Liver (tissue), 8 donors: ENCODE measurements at regions not wholly inside any gene's neighbourhood (a gene's known extent, or its start where the extent isn't known, plus 50 kb on each side); places are given as distances from the start of the nearest gene placed in this dataset.

ENCODE experiments used
- DNase-seq: peaks from one replicate; pipeline ENCODE4 v3.0.0-alpha.2; 2017; ENCODE audit warnings: low spot score
- H3K27ac ChIP-seq, 2 donors: one replicate each; pipeline ENCODE4 v1.7.0; 2013; ENCODE audit warnings: inconsistent platforms in 2 of 2, low read length in 2 of 2, control low read depth in 1 of 2, low read depth in 1 of 2, mild to moderate bottlenecking in 1 of 2
- H3K27me3 ChIP-seq, 4 donors: one replicate each; pipeline versions ENCODE4 v1.6.1 to v1.7.0; 2013; ENCODE audit warnings: low read length in 3 of 4, inconsistent platforms in 1 of 4, mild to moderate bottlenecking in 1 of 4, moderate library complexity in 1 of 4; ENCODE audit not compliant: control insufficient read depth in 4 of 4, insufficient read depth in 4 of 4
- H3K36me3 ChIP-seq, 4 donors: one replicate each; pipeline versions ENCODE4 v1.6.1 to v1.7.0; 2013; ENCODE audit warnings: low read length in 3 of 4, mild to moderate bottlenecking in 3 of 4, low read depth in 1 of 4, moderate library complexity in 1 of 4; ENCODE audit not compliant: control insufficient read depth in 4 of 4, insufficient read depth in 3 of 4
- H3K4me1 ChIP-seq, 4 donors: one replicate each; pipeline versions ENCODE4 v1.6.1 to v1.7.0; 2013; ENCODE audit warnings: low read length in 3 of 4, mild to moderate bottlenecking in 3 of 4, moderate library complexity in 1 of 4; ENCODE audit not compliant: control insufficient read depth in 4 of 4, insufficient read depth in 4 of 4
- H3K4me3 ChIP-seq, 3 donors: one replicate each; pipeline versions ENCODE4 v1.6.1 to v1.7.0; 2013; ENCODE audit warnings: low read length in 3 of 3, control low read depth in 1 of 3, low read depth in 1 of 3, mild to moderate bottlenecking in 1 of 3
- H3K9ac ChIP-seq, 2 donors: one replicate each; pipeline ENCODE4 v1.7.0; 2013; ENCODE audit warnings: low read length in 2 of 2, mild to moderate bottlenecking in 2 of 2, moderate library complexity in 2 of 2, control low read depth in 1 of 2, low read depth in 1 of 2
- H3K9me3 ChIP-seq, 4 donors: one replicate each; pipeline versions ENCODE4 v1.6.1 to v1.7.0; 2013; ENCODE audit warnings: low read length in 3 of 4; ENCODE audit not compliant: control insufficient read depth in 4 of 4
- CTCF ChIP-seq: fragments of 150-350 bp; IDR thresholded peaks from 2 replicates; pipeline ENCODE4 v1.5.1; 2017; ENCODE audit warnings: improper control_type of control experiment, low read depth, low read length; ENCODE audit not compliant: missing input control
- EGR1 ChIP-seq, 2 donors: IDR thresholded peaks; 2 replicates each; pipeline ENCODE4 v1.6.1; 2016 to 2018; ENCODE audit warnings: antibody characterized with exemption in 2 of 2, low read depth in 2 of 2
- FOXA1 ChIP-seq: IDR thresholded peaks from 2 replicates; pipeline ENCODE4 v1.6.1; 2016; ENCODE audit warnings: antibody characterized with exemption
- FOXA2 ChIP-seq: IDR thresholded peaks from 2 replicates; pipeline ENCODE4 v1.6.1; 2016; ENCODE audit warnings: antibody characterized with exemption
- GABPA ChIP-seq, 2 donors: IDR thresholded peaks in 1 of 2; conservative IDR thresholded peaks in 1 of 2; 2 replicates each; pipeline ENCODE4 v1.6.1; 2016; ENCODE audit warnings: antibody characterized with exemption in 2 of 2, mild to moderate bottlenecking in 1 of 2, moderate library complexity in 1 of 2
- HNF4A ChIP-seq, 2 donors: conservative IDR thresholded peaks; 2 replicates each; pipeline ENCODE4 v1.6.1; 2016; ENCODE audit warnings: antibody characterized with exemption in 2 of 2, mild to moderate bottlenecking in 2 of 2
- HNF4G ChIP-seq: IDR thresholded peaks from 2 replicates; pipeline ENCODE4 v1.6.1; 2016; ENCODE audit warnings: antibody characterized with exemption
- JUND ChIP-seq, 2 donors: IDR thresholded peaks; 2 replicates each; pipeline ENCODE4 v1.6.1; 2016; ENCODE audit warnings: antibody characterized with exemption in 2 of 2
- MAX ChIP-seq: IDR thresholded peaks from 2 replicates; pipeline ENCODE4 v1.6.1; 2016; ENCODE audit warnings: antibody characterized with exemption
- NR2F2 ChIP-seq: IDR thresholded peaks from 2 replicates; pipeline ENCODE4 v1.6.1; 2016; ENCODE audit warnings: antibody characterized with exemption
- RAD21 ChIP-seq, 2 donors: IDR thresholded peaks; 2 replicates each; pipeline ENCODE4 v1.6.1; 2016; ENCODE audit warnings: antibody characterized with exemption in 2 of 2, mild to moderate bottlenecking in 2 of 2
- RXRA ChIP-seq, 2 donors: IDR thresholded peaks; 2 replicates each; pipeline ENCODE4 v1.6.1; 2017 to 2018; ENCODE audit warnings: antibody characterized with exemption in 2 of 2, mild to moderate bottlenecking in 1 of 2
- SP1 ChIP-seq: IDR thresholded peaks from 2 replicates; pipeline ENCODE4 v1.6.1; 2018; ENCODE audit warnings: antibody characterized with exemption, mild to moderate bottlenecking
- TAF1 ChIP-seq: conservative IDR thresholded peaks from 2 replicates; pipeline ENCODE4 v1.6.1; 2016; ENCODE audit warnings: antibody characterized with exemption, mild to moderate bottlenecking
- YY1 ChIP-seq: IDR thresholded peaks from 2 replicates; pipeline ENCODE4 v1.6.1; 2016; ENCODE audit warnings: antibody characterized with exemption, mild to moderate bottlenecking
- WGBS: extraction: QIAGEN DNeasy Blood & Tissue Kit; methylation state at CpG from one replicate; pipeline ENCODE4 v1.1.7; 2013; 5-methylcytosine and 5-hydroxymethylcytosine counted together
- TF ChIP-seq, protein P1 (sequence below): IDR thresholded peaks from 2 replicates; pipeline ENCODE4 v1.6.1; 2016; ENCODE audit warnings: antibody characterized with exemption, mild to moderate bottlenecking
- TF ChIP-seq, protein P2 (sequence below): IDR thresholded peaks from 2 replicates; pipeline ENCODE4 v1.6.1; 2016; ENCODE audit warnings: antibody characterized with exemption
- TF ChIP-seq, protein P3 (sequence below): IDR thresholded peaks from 2 replicates; pipeline ENCODE4 v1.6.1; 2016; ENCODE audit warnings: antibody characterized with exemption
- donor health status: healthy.
- donor health status: healthy.
- donor health status: healthy.
- donor health status: healthy.
- donor health status: healthy.

DNA sequence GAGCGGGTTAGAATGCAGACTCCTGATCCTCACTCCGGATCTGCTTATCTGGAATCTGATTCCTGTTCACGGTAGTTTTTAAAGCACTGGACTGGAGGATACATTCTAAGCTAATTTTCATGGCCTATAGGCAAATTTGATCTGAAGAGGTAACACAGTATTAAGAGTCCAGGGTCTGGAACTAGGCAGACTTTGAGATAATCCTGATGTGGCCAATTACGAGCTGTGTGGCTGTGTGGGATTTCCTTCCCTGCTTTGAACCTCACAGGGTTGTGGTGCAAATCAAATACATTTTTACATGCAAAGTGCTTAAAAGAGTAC, 285.2 kb downstream of the MIAT start:
- Histone ChIP-seq H3K9ac (no peak overlapping the region), H3K36me3 (no peaks in the 10 kb centered on the region), H3K27me3 (peaks cover 0 to 12% (median 0%) of the 10 kb centered on the region in 4 donors), H3K9me3 (peaks cover 0 to 3% (median 0%) of the 10 kb centered on the region in 4 donors), H3K27ac (no peak overlapping the region), H3K4me1 (no peaks in the 10 kb centered on the region), H3K4me3 (no peak overlapping the region)
- WGBS, result 46% methylated on average over 4 of the region's 4 CpGs
- TF ChIP-seq SP1, result no peak
- no peak for TF ChIP-seq CTCF
- TF ChIP-seq RXRA (IDR thresholded peaks at IDR 0.05), result no peak
- TF ChIP-seq YY1, result no peak
- no peak for TF ChIP-seq FOXA2
- no peak for TF ChIP-seq HNF4G
- no peak for TF ChIP-seq MAX
- no peak for TF ChIP-seq HNF4A (conservative IDR thresholded peaks at IDR 0.05)
- TF ChIP-seq, protein P1, sequence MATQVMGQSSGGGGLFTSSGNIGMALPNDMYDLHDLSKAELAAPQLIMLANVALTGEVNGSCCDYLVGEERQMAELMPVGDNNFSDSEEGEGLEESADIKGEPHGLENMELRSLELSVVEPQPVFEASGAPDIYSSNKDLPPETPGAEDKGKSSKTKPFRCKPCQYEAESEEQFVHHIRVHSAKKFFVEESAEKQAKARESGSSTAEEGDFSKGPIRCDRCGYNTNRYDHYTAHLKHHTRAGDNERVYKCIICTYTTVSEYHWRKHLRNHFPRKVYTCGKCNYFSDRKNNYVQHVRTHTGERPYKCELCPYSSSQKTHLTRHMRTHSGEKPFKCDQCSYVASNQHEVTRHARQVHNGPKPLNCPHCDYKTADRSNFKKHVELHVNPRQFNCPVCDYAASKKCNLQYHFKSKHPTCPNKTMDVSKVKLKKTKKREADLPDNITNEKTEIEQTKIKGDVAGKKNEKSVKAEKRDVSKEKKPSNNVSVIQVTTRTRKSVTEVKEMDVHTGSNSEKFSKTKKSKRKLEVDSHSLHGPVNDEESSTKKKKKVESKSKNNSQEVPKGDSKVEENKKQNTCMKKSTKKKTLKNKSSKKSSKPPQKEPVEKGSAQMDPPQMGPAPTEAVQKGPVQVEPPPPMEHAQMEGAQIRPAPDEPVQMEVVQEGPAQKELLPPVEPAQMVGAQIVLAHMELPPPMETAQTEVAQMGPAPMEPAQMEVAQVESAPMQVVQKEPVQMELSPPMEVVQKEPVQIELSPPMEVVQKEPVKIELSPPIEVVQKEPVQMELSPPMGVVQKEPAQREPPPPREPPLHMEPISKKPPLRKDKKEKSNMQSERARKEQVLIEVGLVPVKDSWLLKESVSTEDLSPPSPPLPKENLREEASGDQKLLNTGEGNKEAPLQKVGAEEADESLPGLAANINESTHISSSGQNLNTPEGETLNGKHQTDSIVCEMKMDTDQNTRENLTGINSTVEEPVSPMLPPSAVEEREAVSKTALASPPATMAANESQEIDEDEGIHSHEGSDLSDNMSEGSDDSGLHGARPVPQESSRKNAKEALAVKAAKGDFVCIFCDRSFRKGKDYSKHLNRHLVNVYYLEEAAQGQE, result no peak
- TF ChIP-seq EGR1 (IDR thresholded peaks at IDR 0.05; ENCODE audit: low read depth in 2 of 2), result no peak
- no peak for TF ChIP-seq NR2F2
- TF ChIP-seq, protein P2, sequence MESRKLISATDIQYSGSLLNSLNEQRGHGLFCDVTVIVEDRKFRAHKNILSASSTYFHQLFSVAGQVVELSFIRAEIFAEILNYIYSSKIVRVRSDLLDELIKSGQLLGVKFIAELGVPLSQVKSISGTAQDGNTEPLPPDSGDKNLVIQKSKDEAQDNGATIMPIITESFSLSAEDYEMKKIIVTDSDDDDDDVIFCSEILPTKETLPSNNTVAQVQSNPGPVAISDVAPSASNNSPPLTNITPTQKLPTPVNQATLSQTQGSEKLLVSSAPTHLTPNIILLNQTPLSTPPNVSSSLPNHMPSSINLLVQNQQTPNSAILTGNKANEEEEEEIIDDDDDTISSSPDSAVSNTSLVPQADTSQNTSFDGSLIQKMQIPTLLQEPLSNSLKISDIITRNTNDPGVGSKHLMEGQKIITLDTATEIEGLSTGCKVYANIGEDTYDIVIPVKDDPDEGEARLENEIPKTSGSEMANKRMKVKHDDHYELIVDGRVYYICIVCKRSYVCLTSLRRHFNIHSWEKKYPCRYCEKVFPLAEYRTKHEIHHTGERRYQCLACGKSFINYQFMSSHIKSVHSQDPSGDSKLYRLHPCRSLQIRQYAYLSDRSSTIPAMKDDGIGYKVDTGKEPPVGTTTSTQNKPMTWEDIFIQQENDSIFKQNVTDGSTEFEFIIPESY, result no peak
- TF ChIP-seq TAF1, result no peak
- TF ChIP-seq RAD21 (IDR thresholded peaks at IDR 0.05), result no peak
- TF ChIP-seq, protein P3, sequence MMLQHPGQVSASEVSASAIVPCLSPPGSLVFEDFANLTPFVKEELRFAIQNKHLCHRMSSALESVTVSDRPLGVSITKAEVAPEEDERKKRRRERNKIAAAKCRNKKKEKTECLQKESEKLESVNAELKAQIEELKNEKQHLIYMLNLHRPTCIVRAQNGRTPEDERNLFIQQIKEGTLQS, result no peak
- TF ChIP-seq GABPA (IDR thresholded peaks at IDR 0.05 in 1 of 2, conservative IDR thresholded peaks at IDR 0.05 in 1 of 2), result no peak
- TF ChIP-seq FOXA1, result no peak
- no peak for TF ChIP-seq JUND (IDR thresholded peaks at IDR 0.05)
- no peak for DNase-seq

DNA sequence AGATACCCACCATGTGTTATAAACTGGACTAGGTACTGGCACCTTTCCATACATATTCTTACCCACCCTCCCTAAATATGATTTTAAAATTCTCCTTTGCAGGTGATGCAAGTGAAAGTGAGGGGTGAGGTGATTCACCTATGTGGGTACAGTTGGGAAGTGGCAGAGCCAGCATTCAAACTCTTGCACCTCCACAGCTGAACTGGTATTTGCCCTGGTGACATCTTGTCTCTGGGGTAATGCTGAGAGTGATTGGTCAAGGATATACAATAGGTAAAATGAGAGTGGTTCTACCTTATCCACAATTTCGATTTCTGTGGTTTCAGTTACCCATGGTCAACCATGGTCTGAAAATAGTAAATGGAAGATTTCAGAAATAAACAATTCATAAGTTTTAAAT, 288.2 kb downstream of the MIAT start:
- Histone ChIP-seq H3K9me3 (no peaks in the 10 kb centered on the region), H3K27ac (no peak overlapping the region), H3K4me3 (no peak overlapping the region), H3K27me3 (peaks cover 0 to 8% (median 0%) of the 10 kb centered on the region in 4 donors), H3K36me3 (no peaks in the 10 kb centered on the region), H3K4me1 (no peaks in the 10 kb centered on the region), H3K9ac (no peak overlapping the region)
- DNase-seq, result no peak
- WGBS, result 53% methylated on average over 1 of the region's 1 CpG
- TF ChIP-seq, protein P2, result no peak
- TF ChIP-seq SP1, result no peak
- TF ChIP-seq CTCF, result no peak
- no peak for TF ChIP-seq GABPA (IDR thresholded peaks at IDR 0.05 in 1 of 2, conservative IDR thresholded peaks at IDR 0.05 in 1 of 2)
- TF ChIP-seq, protein P3, result no peak
- no peak for TF ChIP-seq FOXA1
- no peak for TF ChIP-seq TAF1
- no peak for TF ChIP-seq RAD21 (IDR thresholded peaks at IDR 0.05)
- no peak for TF ChIP-seq RXRA (IDR thresholded peaks at IDR 0.05)
- no peak for TF ChIP-seq EGR1 (IDR thresholded peaks at IDR 0.05; ENCODE audit: low read depth in 2 of 2)
- no peak for TF ChIP-seq YY1
